HG03280 (cell line): ENCODE measurements at regions not wholly inside any gene's neighbourhood (a gene's known extent, or its start where the extent isn't known, plus 50 kb on each side); places are given as distances from the start of the nearest gene placed in this dataset.

ENCODE experiments used
- ATAC-seq: cut with Tn5 transposase; IDR thresholded peaks from one replicate; pipeline ENCODE4 v1.9.1; 2021; ENCODE audit warnings: mild to moderate bottlenecking, moderate library complexity; ENCODE audit not compliant: unreplicated experiment

GRCh38 chr17:79215631-79216030 is 141.0 kb downstream of the ENGASE start:
- no peak for ATAC-seq

DNA sequence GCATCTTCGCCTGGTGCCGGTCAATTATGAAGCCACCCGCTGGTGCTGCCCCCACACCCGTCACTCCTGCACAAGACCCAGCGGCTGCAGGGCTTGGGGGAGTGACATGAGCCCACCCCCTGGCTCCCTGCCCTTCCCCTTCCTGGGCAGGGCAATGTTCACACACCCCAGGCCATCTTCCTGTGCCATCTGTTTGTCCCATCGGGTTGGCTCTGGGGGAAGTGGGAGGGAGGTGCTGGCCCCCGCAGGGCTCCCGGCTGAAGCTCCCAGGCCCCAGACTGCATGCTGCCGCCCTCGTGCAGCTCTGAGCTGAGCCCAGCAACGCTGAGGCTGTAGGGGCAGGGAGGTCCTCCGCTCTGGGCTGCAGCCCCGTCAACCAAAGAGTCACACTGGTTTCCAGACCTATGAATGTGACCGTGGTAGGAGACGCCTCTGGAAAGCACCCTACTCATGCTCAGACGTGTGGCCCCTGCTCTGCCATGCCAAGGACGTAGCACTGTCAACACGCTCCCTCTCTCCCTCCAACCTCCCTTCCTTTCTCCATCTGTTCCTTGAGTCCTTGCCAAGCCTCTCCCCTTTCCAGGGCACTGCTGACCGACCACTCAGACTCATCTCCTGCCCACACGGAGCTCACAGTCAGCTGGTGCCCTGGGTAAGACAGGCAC is 140.4 kb downstream of the ENGASE start:
- ATAC-seq, result no peak

DNA sequence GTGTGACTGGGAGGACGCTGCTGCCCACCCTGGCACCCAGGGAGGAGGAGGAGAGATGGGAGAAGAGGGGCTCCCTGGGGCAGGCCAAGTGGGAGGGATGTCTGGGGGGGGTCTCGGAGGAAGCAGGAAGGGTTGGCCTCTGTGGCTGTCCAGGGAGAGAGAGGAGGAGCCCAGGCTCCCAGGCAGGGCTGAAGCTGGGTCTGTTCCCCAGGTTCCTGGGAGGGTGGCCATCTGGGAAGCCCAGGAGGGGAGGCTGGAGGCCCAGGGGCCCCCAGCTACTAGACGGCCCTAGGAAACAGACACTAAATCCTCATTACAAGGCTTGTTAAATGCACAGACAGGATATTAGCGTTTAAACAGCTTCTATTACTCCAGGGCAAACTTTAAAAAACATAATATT is 139.8 kb downstream of the ENGASE start:
- ATAC-seq, result no peak

DNA sequence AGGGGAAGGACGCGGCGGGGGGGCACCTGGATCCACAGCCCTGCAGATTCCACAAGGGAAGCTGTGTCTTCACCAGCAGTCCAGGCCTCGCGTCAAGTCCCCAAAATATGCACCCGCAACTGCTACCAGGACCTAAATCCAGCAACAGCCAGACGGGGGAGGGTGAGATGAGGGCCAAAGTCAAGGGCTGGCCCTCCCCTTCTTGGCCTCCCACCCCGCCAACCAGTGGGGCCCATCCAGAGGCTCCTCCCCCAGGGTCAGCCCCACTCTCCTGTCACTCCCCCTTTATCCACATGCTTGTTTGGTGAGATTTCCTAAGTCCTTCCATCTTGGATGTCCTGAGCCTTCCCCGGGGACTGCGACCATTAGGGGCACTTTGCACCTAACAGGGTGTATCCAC is 138.7 kb downstream of the ENGASE start:
- ATAC-seq, result no peak

GRCh38 chr17:79212149-79213087 is 137.8 kb downstream of the ENGASE start:
- ATAC-seq, result no peak

DNA sequence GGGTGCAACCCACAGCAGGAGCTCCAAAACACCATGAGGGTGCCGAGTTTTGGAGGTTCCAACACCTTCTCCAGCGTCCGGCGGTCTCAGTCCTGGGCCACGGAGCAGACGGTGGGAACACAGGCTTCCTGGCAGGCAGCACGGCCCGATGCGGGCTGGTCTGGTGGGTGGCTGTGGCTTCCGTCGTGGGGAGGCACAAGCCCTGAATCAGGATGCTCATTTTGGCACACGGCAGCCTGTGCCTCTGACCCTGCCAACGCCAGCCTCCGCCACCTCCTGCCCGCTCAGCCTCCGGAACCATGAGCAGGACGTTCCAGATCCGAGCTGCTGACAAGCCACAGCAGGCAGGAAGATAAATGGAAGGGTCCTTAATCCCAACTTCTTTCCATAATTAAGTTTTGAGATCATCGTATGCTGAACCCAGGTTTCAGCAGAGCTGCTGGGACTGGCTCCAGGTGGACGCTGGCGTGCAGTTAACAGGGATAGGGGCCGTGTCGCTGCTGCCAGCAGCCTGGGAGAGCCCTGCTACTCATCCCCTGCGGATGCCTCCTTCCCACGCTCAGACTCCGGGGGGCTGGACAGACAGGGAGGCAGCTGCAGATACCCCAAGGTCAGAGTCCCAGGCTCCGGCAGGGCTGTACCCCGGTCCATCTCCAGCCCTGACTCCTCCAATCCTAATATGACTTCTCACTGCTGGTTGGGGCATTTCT is 136.6 kb downstream of the ENGASE start:
- ATAC-seq, result no peak

DNA sequence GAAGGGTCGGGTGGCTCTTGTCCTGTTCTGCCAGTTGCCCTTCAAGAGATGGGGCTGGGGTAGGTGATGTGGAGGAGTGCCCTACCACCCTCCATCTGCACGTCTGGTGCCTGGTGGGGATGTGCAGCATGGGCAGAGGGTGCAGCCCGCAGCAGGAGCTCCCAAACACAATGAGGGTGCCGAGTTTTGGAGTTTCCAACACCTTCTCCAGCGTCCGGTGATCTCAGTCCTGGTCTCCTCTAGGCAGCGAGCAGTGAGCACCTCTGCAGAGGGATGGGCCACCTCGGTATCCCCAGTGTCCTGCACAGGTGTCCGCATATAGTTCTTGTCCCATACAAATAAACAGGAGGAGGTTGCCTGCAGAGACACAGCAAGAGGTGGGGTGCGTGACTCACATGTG is 136.0 kb downstream of the ENGASE start:
- ATAC-seq, result no peak

DNA sequence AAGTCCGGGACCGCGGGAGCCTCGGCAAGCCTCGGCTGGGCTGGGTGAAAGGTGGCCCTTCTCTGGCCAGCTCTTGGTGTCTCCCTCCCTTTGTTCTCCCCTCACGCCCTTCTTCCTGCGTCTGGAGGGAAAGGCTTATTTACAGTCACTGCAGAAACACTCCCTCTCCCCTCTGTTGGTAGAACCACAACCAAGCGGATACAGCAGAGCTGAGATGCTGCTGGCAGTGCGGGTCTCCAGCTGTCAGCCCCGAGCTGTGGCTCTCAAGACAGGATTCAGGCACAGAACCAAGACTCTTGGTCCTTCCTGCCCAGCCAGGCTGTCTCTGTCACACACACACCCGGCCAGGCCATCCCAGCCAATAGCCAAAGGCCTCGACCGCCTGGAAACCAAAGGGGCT is 133.3 kb downstream of the ENGASE start:
- no peak for ATAC-seq

DNA sequence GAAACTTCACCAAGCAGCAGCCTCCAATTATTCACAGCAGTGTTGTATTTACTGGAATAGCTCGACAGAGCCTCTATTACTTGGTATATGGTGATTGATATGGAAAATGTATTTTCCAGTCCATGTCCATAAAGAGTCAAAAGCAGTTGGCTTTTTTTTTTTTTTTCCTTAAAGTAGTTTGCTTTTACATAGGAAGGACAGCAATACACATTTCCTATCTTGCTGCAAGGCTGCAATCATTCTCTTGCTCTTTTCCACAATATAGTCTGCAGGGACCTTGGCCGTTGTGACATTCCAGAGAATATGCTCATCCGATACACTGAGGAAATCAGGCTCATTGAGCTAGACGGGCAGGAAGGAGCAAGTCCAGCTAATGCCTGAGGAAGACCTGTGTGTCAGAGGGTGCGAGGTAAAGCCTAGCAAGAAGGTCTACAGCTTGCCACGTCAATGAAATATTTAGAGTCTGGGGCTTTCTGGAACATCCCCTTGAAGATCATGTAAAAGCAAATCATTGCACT is 131.1 kb downstream of the ENGASE start:
- ATAC-seq, result no peak

DNA sequence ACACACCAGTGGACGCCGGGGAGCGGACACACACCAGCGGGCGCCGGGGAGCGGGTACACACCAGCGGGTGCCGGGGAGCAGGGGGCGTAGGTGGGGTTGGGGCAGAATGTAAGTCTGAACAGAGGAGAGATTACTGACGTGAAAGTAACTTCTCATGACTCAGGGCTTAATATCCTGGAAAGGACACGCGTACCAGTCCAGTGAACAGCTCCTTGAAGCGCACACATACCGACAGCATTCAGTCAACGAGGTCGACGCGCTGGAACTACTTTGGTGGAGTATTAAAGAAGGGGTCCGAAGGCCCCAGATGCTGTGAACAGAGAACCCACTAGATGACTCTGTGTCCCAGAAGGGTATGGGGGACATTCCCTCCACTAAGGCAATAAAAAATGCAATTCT is 129.6 kb downstream of the ENGASE start:
- no peak for ATAC-seq

DNA sequence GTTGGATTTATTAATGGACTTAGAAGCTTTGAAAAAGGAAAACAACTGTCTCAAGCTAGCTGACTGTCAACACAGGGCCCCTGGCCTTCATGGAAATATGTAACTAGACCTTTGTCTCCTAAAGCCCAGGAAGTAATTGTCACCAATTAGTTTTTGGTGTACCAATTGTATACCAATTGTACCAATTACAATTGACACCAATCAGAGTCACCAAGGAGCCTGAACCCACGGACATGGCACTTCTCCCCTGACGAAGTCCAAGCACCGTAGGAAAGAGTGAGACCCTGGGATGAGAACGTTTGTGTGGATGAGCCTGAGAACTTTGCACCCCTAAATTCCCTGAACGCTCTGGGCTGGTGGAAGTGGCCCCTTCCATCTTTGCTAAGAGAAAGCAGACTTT is 129.0 kb downstream of the ENGASE start:
- no peak for ATAC-seq

GRCh38 chr17:79203016-79203415 is 128.4 kb downstream of the ENGASE start:
- ATAC-seq, result no peak

- ATAC-seq, result no peak
Measured at GRCh38 chr17:79202480-79202879, 127.9 kb downstream of the ENGASE start.

DNA sequence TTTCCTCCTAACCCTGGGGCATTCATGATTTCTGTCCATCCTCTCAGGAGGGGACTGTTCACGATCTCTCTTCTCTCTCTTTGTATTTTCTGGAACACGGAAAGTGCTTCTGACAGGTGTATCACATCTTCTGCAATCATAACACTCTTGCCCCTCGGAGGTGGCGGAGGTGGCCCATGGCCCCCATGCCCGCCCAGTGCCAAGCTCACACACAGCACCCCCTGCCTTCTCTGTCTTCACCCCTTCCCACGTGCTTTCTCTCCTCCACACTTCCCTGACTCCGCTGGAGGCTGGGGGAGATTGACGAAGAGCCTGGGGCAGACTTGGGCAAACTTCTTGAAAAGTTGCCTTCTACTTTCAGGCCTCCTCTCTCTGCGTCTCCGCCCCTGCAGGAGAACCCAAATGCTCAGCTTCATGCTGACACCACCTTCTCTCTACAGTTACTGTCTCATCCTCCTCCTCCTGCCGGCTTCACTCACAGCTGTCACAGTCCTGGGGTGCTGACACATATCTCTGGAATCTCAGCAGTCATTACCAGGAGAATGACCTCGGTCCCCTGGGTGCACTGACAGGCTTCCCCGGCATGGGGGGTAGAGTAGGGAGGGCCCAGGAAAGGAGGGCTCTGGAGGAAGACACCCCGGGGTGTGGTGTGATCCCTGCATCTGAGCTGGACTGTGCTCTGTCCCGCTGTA is 127.1 kb downstream of the ENGASE start:
- ATAC-seq, result no peak

GRCh38 chr17:79201119-79201518 is 126.5 kb downstream of the ENGASE start:
- ATAC-seq, result no peak

DNA sequence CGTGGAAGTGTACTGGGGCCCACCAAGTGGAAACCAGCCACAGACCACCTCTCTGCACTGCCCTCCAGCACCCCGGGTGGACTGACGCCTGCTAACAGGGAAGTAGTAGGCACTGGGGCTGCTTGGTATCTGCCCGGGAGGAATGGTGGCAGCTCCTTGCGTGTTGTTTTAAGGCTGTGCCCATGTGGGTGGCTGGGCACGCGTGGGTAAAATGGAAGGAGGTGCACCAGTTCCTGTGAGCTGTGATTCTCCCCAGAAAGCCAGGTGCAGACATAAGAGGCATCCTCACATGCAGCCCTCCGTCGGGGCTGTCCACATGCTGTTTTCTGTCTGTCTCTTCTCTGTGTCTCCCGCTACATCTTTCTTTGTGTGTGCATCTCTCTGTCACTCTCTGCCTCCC is 122.3 kb downstream of the ENGASE start:
- no peak for ATAC-seq

DNA sequence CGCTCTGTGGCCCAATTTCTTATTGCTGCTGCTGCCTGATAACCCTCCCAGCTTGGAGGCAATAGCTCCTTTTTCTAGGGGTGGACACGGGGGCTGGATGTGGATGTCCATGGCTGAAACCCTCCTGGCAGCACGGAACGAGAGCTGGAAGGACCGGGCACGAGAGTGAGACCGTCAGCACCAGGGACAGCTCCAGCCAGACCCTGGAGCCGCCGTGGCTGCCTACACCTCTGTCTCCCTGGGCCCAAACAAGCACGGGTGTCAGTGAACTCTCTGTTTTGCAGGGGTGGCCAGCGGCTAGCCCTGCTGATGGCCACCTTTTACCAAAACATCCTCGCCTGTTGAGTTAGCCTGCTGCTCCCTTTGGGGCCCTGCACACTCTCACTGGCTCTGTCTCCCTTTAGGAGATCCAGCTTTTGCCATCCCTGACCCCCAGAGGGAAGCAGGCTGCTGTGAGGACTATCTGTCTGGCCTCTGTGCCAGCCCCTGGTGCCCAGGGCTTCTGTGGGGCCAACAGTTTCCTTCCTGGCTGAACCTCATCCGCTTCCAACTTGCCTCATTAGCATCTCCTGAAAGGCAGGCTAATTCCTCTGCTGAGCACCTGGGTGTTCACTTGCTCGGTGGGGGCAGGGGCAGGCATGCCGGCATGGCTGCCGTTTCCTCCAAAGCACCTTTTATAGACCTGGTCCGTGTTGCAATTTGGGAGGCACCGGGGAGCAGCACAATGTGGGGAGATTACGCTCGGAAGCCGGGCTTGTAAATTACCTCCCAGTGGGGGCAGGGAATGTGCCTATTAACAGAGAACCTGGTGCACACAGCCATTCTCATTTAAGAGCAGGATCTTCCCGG is 118.1 kb downstream of the ENGASE start:
- ATAC-seq, result no peak

GRCh38 chr17:79191270-79191934 is 116.8 kb downstream of the ENGASE start:
- no peak for ATAC-seq

- no peak for ATAC-seq
Measured at GRCh38 chr17:79189305-79189704, 114.7 kb downstream of the ENGASE start.
